ENCODE measurements at regions not wholly inside any gene's neighbourhood (a gene's known extent, or its start where the extent isn't known, plus 50 kb on each side); places are given as distances from the start of the nearest gene placed in this dataset.

GRCh38 chr2:136183097-136183496 is 65.1 kb upstream of the CXCR4 start:
- Histone ChIP-seq H3K9me2 (ENCODE audit: insufficient read depth) (no peaks in the 10 kb centered on the region), H3K4me3 (no peak overlapping the region), H3F3A (ENCODE audit: insufficient read depth, low read depth) (no peaks in the 10 kb centered on the region), H2AFZ (no peak overlapping the region), H3K27me3 (ENCODE audit: insufficient read depth, low read depth) (no peaks in the 10 kb centered on the region), H3K4me1 (replicated peaks; ENCODE audit: insufficient read depth) (no peaks in the 10 kb centered on the region), H4K20me1 (ENCODE audit: insufficient read depth) (no peaks in the 10 kb centered on the region), H3K27ac (no peak overlapping the region), H3K79me2 (ENCODE audit: low read depth) (no peaks in the 10 kb centered on the region), H3K9me3 (ENCODE audit: insufficient read depth, low read depth) (no peaks in the 10 kb centered on the region), H3K36me3 (ENCODE audit: low read depth) (no peaks in the 10 kb centered on the region), H3K4me2 (no peak overlapping the region)
- ChIA-PET CTCF (no interaction called here), POLR2A (ENCODE audit: unreplicated experiment) (no interaction called here)
- BruUV-seq (replicated peaks) = no TSS peak
- no peak for TF ChIP-seq EZH2 (IDR thresholded peaks at IDR 0.05; ENCODE audit: low read depth)
- no peak for TF ChIP-seq CTCF (conservative IDR thresholded peaks at IDR 0.05)
- no peak for DNase-seq
- intact Hi-C loops (cut with micrococcal nuclease; ENCODE audit: unreplicated experiment) = no loop called here

GRCh38 chr2:136182315-136182714 is 64.4 kb upstream of the CXCR4 start:
- Histone ChIP-seq H2AFZ (no peak overlapping the region), H3K9me2 (ENCODE audit: insufficient read depth) (no peaks in the 10 kb centered on the region), H4K20me1 (ENCODE audit: insufficient read depth) (no peaks in the 10 kb centered on the region), H3K27ac (no peak overlapping the region), H3F3A (ENCODE audit: insufficient read depth, low read depth) (no peaks in the 10 kb centered on the region), H3K36me3 (ENCODE audit: low read depth) (no peaks in the 10 kb centered on the region), H3K4me3 (no peak overlapping the region), H3K4me1 (replicated peaks; ENCODE audit: insufficient read depth) (no peaks in the 10 kb centered on the region), H3K27me3 (ENCODE audit: insufficient read depth, low read depth) (no peaks in the 10 kb centered on the region), H3K4me2 (no peak overlapping the region), H3K9me3 (ENCODE audit: insufficient read depth, low read depth) (no peaks in the 10 kb centered on the region), H3K79me2 (ENCODE audit: low read depth) (no peaks in the 10 kb centered on the region)
- intact Hi-C loops (cut with micrococcal nuclease; ENCODE audit: unreplicated experiment) = no loop called here
- TF ChIP-seq EZH2 (IDR thresholded peaks at IDR 0.05; ENCODE audit: low read depth) (no peak), CTCF (conservative IDR thresholded peaks at IDR 0.05) (no peak)
- no TSS peak for BruUV-seq (replicated peaks)
- POLR2A ChIA-PET (ENCODE audit: unreplicated experiment) = no interaction called here
- CTCF ChIA-PET = no interaction called here
- DNase-seq = no peak

GRCh38 chr2:136179602-136179975 is 61.6 kb upstream of the CXCR4 start:
- no peak overlapping the region for H2AFZ ChIP-seq
- DNase-seq = no peak
- no peak for TF ChIP-seq EZH2 (IDR thresholded peaks at IDR 0.05; ENCODE audit: low read depth)
- TF ChIP-seq CTCF (conservative IDR thresholded peaks at IDR 0.05) = no peak
- CTCF ChIA-PET = no interaction called here
- no TSS peak for BruUV-seq (replicated peaks)
- no peaks in the 10 kb centered on the region for H3K79me2 ChIP-seq (ENCODE audit: low read depth)
- H3K9me3 ChIP-seq (ENCODE audit: insufficient read depth, low read depth) = no peaks in the 10 kb centered on the region
- no peaks in the 10 kb centered on the region for H3K27me3 ChIP-seq (ENCODE audit: insufficient read depth, low read depth)
- H4K20me1 ChIP-seq (ENCODE audit: insufficient read depth) = no peaks in the 10 kb centered on the region
- no peak overlapping the region for H3K4me3 ChIP-seq
- H3F3A ChIP-seq (ENCODE audit: insufficient read depth, low read depth) = no peaks in the 10 kb centered on the region
- no peak overlapping the region for H3K27ac ChIP-seq
- H3K4me1 ChIP-seq (replicated peaks; ENCODE audit: insufficient read depth) = no peaks in the 10 kb centered on the region
- H3K4me2 ChIP-seq = no peak overlapping the region
- intact Hi-C loops (cut with micrococcal nuclease; ENCODE audit: unreplicated experiment) = no loop called here
- H3K36me3 ChIP-seq (ENCODE audit: low read depth) = no peaks in the 10 kb centered on the region
- POLR2A ChIA-PET (ENCODE audit: unreplicated experiment) = no interaction called here
- no peaks in the 10 kb centered on the region for H3K9me2 ChIP-seq (ENCODE audit: insufficient read depth)
